RWPE2 (cell line): ENCODE measurements at regions not wholly inside any gene's neighbourhood (a gene's known extent, or its start where the extent isn't known, plus 50 kb on each side); places are given as distances from the start of the nearest gene placed in this dataset.

Source experiments
- ATAC-seq: fragments of 200-7000 bp; cut with Tn5 transposase; 3 replicates; pipeline ENCODE4 v1.9.1; 2021; ENCODE audit warnings: low read depth
- DNase-seq: peaks from one replicate; pipeline ENCODE4 v3.0.0-alpha.2; 2020; ENCODE audit warnings: low spot score
- H3K27ac ChIP-seq: fragments of 450-650 bp; 2 replicates; pipeline ENCODE4 v1.5.1; 2017; ENCODE audit warnings: mild to moderate bottlenecking; ENCODE audit not compliant: poor library complexity, severe bottlenecking
- H3K27me3 ChIP-seq: fragments of 250-450 bp; sonication (Bioruptor Pico); 2 replicates; pipeline ENCODE4 v1.5.1; 2021; ENCODE audit warnings: mild to moderate bottlenecking, moderate library complexity; ENCODE audit not compliant: insufficient read depth, poor library complexity, severe bottlenecking
- H3K36me3 ChIP-seq: fragments of 250-450 bp; sonication (Bioruptor Pico); 2 replicates; pipeline ENCODE4 v1.5.1; 2020; ENCODE audit warnings: low read depth, mild to moderate bottlenecking, moderate library complexity
- H3K4me1 ChIP-seq: fragments of 250-450 bp; sonication (Bioruptor Pico); 2 replicates; pipeline ENCODE4 v1.5.1; 2021; ENCODE audit warnings: mild to moderate bottlenecking, moderate library complexity; ENCODE audit not compliant: insufficient read depth, poor library complexity, severe bottlenecking
- H3K4me3 ChIP-seq: fragments of 250-450 bp; sonication (Bioruptor Pico); 2 replicates; pipeline ENCODE4 v1.5.1; 2021; ENCODE audit warnings: mild to moderate bottlenecking, moderate library complexity; ENCODE audit not compliant: severe bottlenecking
- H3K9me3 ChIP-seq: fragments of 250-450 bp; sonication (Bioruptor Pico); 2 replicates; pipeline ENCODE4 v1.5.1; 2021; ENCODE audit warnings: mild to moderate bottlenecking, moderate library complexity; ENCODE audit not compliant: severe bottlenecking
- CTCF ChIP-seq: fragments of 450-650 bp; IDR thresholded peaks from one replicate; pipeline ENCODE4 v1.5.1; 2017; ENCODE audit warnings: mild to moderate bottlenecking, moderate library complexity; ENCODE audit not compliant: poor library complexity, severe bottlenecking

- Histone ChIP-seq H3K9me3 (no peaks in the 10 kb centered on the region), H3K36me3 (no peaks in the 10 kb centered on the region), H3K4me3 (no peak overlapping the region), H3K27ac (no peak overlapping the region), H3K4me1 (no peaks in the 10 kb centered on the region), H3K27me3 (no peaks in the 10 kb centered on the region)
- TF ChIP-seq CTCF: no peak
- ATAC-seq (no peak), DNase-seq (no peak)
These were observed 548.9 kb downstream of the ARAP2 start for GRCh38 chr4:35695421-35695820.

GRCh38 chr4:35697210-35697736 is 547.0 kb downstream of the ARAP2 start:
- TF ChIP-seq CTCF: no peak

GRCh38 chr4:35700663-35701062 is 543.7 kb downstream of the ARAP2 start:
- TF ChIP-seq CTCF: no peak
- DNase-seq (no peak), ATAC-seq (no peak)
- Histone ChIP-seq H3K4me1 (no peaks in the 10 kb centered on the region), H3K27me3 (no peaks in the 10 kb centered on the region), H3K9me3 (no peaks in the 10 kb centered on the region), H3K27ac (no peak overlapping the region), H3K4me3 (no peak overlapping the region), H3K36me3 (no peaks in the 10 kb centered on the region)

More at GRCh38 chr4:35697210-35697736, 547.0 kb downstream of the ARAP2 start:
- no peaks in the 10 kb centered on the region for H3K27me3 ChIP-seq
- no peak overlapping the region for H3K27ac ChIP-seq
- DNase-seq (no peak), ATAC-seq (no peak)
- no peaks in the 10 kb centered on the region for H3K9me3 ChIP-seq
- no peaks in the 10 kb centered on the region for H3K36me3 ChIP-seq
- no peak overlapping the region for H3K4me3 ChIP-seq
- H3K4me1 ChIP-seq: no peaks in the 10 kb centered on the region

- Histone ChIP-seq H3K36me3 (no peaks in the 10 kb centered on the region), H3K4me3 (no peak overlapping the region), H3K9me3 (no peaks in the 10 kb centered on the region), H3K27ac (no peak overlapping the region), H3K27me3 (no peaks in the 10 kb centered on the region), H3K4me1 (no peaks in the 10 kb centered on the region)
- ATAC-seq (no peak), DNase-seq (no peak)
- no peak for TF ChIP-seq CTCF
These were observed 535.2 kb downstream of the ARAP2 start for GRCh38 chr4:35709080-35709479.

GRCh38 chr4:35710343-35710742 is 534.0 kb downstream of the ARAP2 start:
- no peak for TF ChIP-seq CTCF
- no peak for ATAC-seq
- H3K9me3 ChIP-seq: no peaks in the 10 kb centered on the region
- H3K27me3 ChIP-seq: no peaks in the 10 kb centered on the region
- no peak overlapping the region for H3K4me3 ChIP-seq
- H3K4me1 ChIP-seq: no peaks in the 10 kb centered on the region
- no peak for DNase-seq
- H3K27ac ChIP-seq: no peak overlapping the region
- no peaks in the 10 kb centered on the region for H3K36me3 ChIP-seq
